Glomerular visceral epithelial cell (primary cell): ENCODE measurements at regions not wholly inside any gene's neighbourhood (a gene's known extent, or its start where the extent isn't known, plus 50 kb on each side); places are given as distances from the start of the nearest gene placed in this dataset.

ENCODE experiments used
- DNase-seq: peaks from one replicate; pipeline ENCODE4 v3.0.0-alpha.2; 2016; ENCODE audit errors: extremely low spot score

GRCh38 chr14:98867146-98867545 is 404.9 kb downstream of the BCL11B start:
- DNase-seq = no peak

- no peak for DNase-seq
Measured at GRCh38 chr14:98867726-98868125, 404.3 kb downstream of the BCL11B start.

GRCh38 chr14:98868866-98869265 is 403.1 kb downstream of the BCL11B start:
- DNase-seq = no peak

GRCh38 chr14:98871796-98872195 is 400.2 kb downstream of the BCL11B start:
- no peak for DNase-seq

- DNase-seq = no peak
Measured at GRCh38 chr14:98877065-98877464, 394.9 kb downstream of the BCL11B start.

- DNase-seq = no peak
Measured at GRCh38 chr14:98878282-98878681, 393.7 kb downstream of the BCL11B start.

GRCh38 chr14:98886982-98887381 is 385.0 kb downstream of the BCL11B start:
- no peak for DNase-seq

- DNase-seq = no peak
Measured at GRCh38 chr14:98888281-98888680, 383.7 kb downstream of the BCL11B start.

GRCh38 chr14:98888927-98889835 is 382.8 kb downstream of the BCL11B start:
- DNase-seq = no peak

GRCh38 chr14:98889836-98890185 is 382.2 kb downstream of the BCL11B start:
- no peak for DNase-seq

- DNase-seq = no peak
Measured at GRCh38 chr14:98890556-98891340, 381.2 kb downstream of the BCL11B start.

- no peak for DNase-seq
Measured at GRCh38 chr14:98893675-98894074, 378.3 kb downstream of the BCL11B start.

GRCh38 chr14:98894600-98894999 is 377.4 kb downstream of the BCL11B start:
- no peak for DNase-seq

- DNase-seq = no peak
Measured at GRCh38 chr14:98896449-98896848, 375.5 kb downstream of the BCL11B start.

- no peak for DNase-seq
Measured at GRCh38 chr14:98897605-98898309, 374.2 kb downstream of the BCL11B start.

GRCh38 chr14:98899441-98899840 is 372.6 kb downstream of the BCL11B start:
- no peak for DNase-seq

- no peak for DNase-seq
Measured at GRCh38 chr14:98900236-98900635, 371.8 kb downstream of the BCL11B start.

GRCh38 chr14:98900798-98901197 is 371.2 kb downstream of the BCL11B start:
- no peak for DNase-seq

GRCh38 chr14:98901511-98902205 is 370.3 kb downstream of the BCL11B start:
- no peak for DNase-seq

GRCh38 chr14:98903371-98903770 is 368.6 kb downstream of the BCL11B start:
- no peak for DNase-seq

- no peak for DNase-seq
Measured at GRCh38 chr14:98904677-98905076, 367.3 kb downstream of the BCL11B start.
